CD14-positive monocyte (primary cell): ENCODE measurements at regions not wholly inside any gene's neighbourhood (a gene's known extent, or its start where the extent isn't known, plus 50 kb on each side); places are given as distances from the start of the nearest gene placed in this dataset.

Experiments
- DNase-seq, 3 donors: peaks; one replicate each; pipeline ENCODE4 v3.0.0-alpha.2; 2011 to 2022
- H2AFZ ChIP-seq: 2 replicates; pipeline ENCODE4 v1.6.0; 2012; ENCODE audit warnings: mild to moderate bottlenecking, low read depth, low read length, inconsistent platforms; ENCODE audit not compliant: insufficient read depth, poor library complexity, severe bottlenecking
- H3K27ac ChIP-seq, 2 donors: 1 replicate in 1 of 2; 2 replicates in 1 of 2; pipeline ENCODE4 v1.5.1; 2012 to 2013; ENCODE audit warnings: low read length in 2 of 2, control low read depth in 1 of 2, inconsistent platforms in 1 of 2, low read depth in 1 of 2, mild to moderate bottlenecking in 1 of 2
- H3K27me3 ChIP-seq, 2 donors: one replicate each; pipeline versions ENCODE4 v1.6.0 to v1.6.1; 2011 to 2013; ENCODE audit warnings: low read length in 2 of 2; ENCODE audit not compliant: control insufficient read depth in 2 of 2, insufficient read depth in 2 of 2
- H3K36me3 ChIP-seq, 2 donors: replicated peaks in 1 of 2; 1 replicate in 1 of 2; 2 replicates in 1 of 2; pipeline versions ENCODE4 v1.5.1 to v1.6.1; 2012 to 2013; ENCODE audit warnings: low read length in 2 of 2, control low read depth in 1 of 2, inconsistent platforms in 1 of 2, mild to moderate bottlenecking in 1 of 2; ENCODE audit not compliant: insufficient read depth in 2 of 2, control insufficient read depth in 1 of 2
- H3K4me1 ChIP-seq, 2 donors: 1 replicate in 1 of 2; 2 replicates in 1 of 2; pipeline versions ENCODE4 v1.5.1 to v1.6.1; 2012 to 2013; ENCODE audit warnings: low read length in 2 of 2, control low read depth in 1 of 2, inconsistent platforms in 1 of 2, mild to moderate bottlenecking in 1 of 2, moderate library complexity in 1 of 2; ENCODE audit not compliant: insufficient read depth in 2 of 2, control insufficient read depth in 1 of 2
- H3K4me2 ChIP-seq: replicated peaks from 2 replicates; pipeline ENCODE3; 2012; ENCODE audit warnings: low read length, moderate library complexity, mild to moderate bottlenecking; ENCODE audit not compliant: poor library complexity, severe bottlenecking; ENCODE audit errors: extremely low read depth
- H3K4me3 ChIP-seq, 3 experiments: fragments of 200-600 bp in 1 of 3; sonication (generic) in 1 of 3; replicated peaks in 1 of 3; 1 replicate in 2 of 3; 2 replicates in 1 of 3; pipeline ENCODE4 v1.5.1; 2011 to 2013; ENCODE audit warnings: low read length in 3 of 3, mild to moderate bottlenecking in 3 of 3, control low read depth in 2 of 3, low read depth in 2 of 3, inconsistent platforms in 1 of 3, moderate library complexity in 1 of 3
- H3K79me2 ChIP-seq: 2 replicates; pipeline ENCODE4 v1.6.0; 2012; ENCODE audit warnings: mild to moderate bottlenecking, control low read depth, inconsistent platforms, low read length, moderate library complexity; ENCODE audit not compliant: insufficient read depth
- H3K9ac ChIP-seq: 2 replicates; pipeline ENCODE4 v1.6.0; 2017; ENCODE audit warnings: low read length, mild to moderate bottlenecking; ENCODE audit not compliant: insufficient read depth, poor library complexity, severe bottlenecking
- H3K9me3 ChIP-seq, 2 donors: replicated peaks in 1 of 2; 1 replicate in 1 of 2; 2 replicates in 1 of 2; pipeline versions ENCODE4 v1.5.1 to v1.6.1; 2012 to 2013; ENCODE audit warnings: low read length in 2 of 2, control low read depth in 1 of 2; ENCODE audit not compliant: control insufficient read depth in 1 of 2, insufficient read depth in 1 of 2
- H4K20me1 ChIP-seq: 2 replicates; pipeline ENCODE4 v1.6.0; 2012; ENCODE audit warnings: mild to moderate bottlenecking, low read length, control low read depth, moderate library complexity; ENCODE audit not compliant: insufficient read depth
- H3K27ac Mint-ChIP-seq, 7 donors: one replicate each; pipeline ENCODE4 v1.8.0; 2020; ENCODE audit warnings: mild to moderate bottlenecking in 7 of 7, mixed read lengths in 7 of 7, moderate library complexity in 6 of 7, inconsistent platforms in 2 of 7
- H3K27me3 Mint-ChIP-seq, 3 donors: one replicate each; pipeline ENCODE4 v1.8.0; 2021 to 2022; ENCODE audit warnings: low read depth in 3 of 3, mild to moderate bottlenecking in 3 of 3, mixed read lengths in 3 of 3, moderate library complexity in 3 of 3, inconsistent platforms in 1 of 3
- H3K36me3 Mint-ChIP-seq, 2 donors: one replicate each; pipeline ENCODE4 v1.8.0; 2020; ENCODE audit warnings: mixed read lengths in 2 of 2, inconsistent platforms in 1 of 2, mild to moderate bottlenecking in 1 of 2
- H3K4me1 Mint-ChIP-seq: one replicate; pipeline ENCODE4 v1.8.0; 2020; ENCODE audit warnings: mild to moderate bottlenecking, mixed read lengths
- H3K4me3 Mint-ChIP-seq, 2 donors: one replicate each; pipeline ENCODE4 v1.8.0; 2020; ENCODE audit warnings: mild to moderate bottlenecking in 2 of 2, mixed read lengths in 2 of 2, moderate library complexity in 1 of 2
- H3K9me3 Mint-ChIP-seq, 7 donors: one replicate each; pipeline ENCODE4 v1.8.0; 2020 to 2022; ENCODE audit warnings: mixed read lengths in 7 of 7, mild to moderate bottlenecking in 6 of 7, moderate library complexity in 6 of 7, inconsistent platforms in 2 of 7
- WGBS: methylation state at CpG from one replicate; pipeline ENCODE4 v1.1.5; 2013; ENCODE audit warnings: missing lambda C conversion rate; ENCODE audit not compliant: insufficient coverage; 5-methylcytosine and 5-hydroxymethylcytosine counted together
- intact Hi-C, 2 donors: fragments of 100-400 bp; cut with micrococcal nuclease; formaldehyde crosslinking; loops; one replicate each; pipeline versions ENCODE4 v1.15.0 to v1.15.1; 2023
- TF ChIP-seq, protein P1 (sequence below): fragments of 200-600 bp; IDR thresholded peaks from one replicate; pipeline ENCODE4 v1.8.0; 2022; ENCODE audit warnings: antibody characterized with exemption, mild to moderate bottlenecking

DNA sequence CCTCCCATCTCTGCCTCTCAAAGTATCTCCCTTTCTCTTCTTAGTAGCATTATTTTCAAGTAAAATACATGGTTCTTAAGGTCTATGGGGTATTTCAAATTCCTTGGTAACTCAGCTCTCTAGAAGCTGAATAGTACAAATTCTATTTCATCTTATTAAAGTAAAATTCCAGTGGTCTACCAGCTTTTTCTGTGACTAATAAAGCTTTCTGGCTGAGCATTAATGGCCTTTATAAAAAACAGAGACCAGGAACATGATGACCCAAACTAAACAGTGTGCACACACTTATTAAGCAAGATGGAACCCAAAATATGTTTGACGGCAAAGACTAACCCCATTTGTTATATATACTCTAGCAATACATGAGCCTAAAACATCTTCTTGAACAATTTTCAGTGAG lies 142.6 kb downstream of the OR2K2 start:
- TF ChIP-seq, protein P1, sequence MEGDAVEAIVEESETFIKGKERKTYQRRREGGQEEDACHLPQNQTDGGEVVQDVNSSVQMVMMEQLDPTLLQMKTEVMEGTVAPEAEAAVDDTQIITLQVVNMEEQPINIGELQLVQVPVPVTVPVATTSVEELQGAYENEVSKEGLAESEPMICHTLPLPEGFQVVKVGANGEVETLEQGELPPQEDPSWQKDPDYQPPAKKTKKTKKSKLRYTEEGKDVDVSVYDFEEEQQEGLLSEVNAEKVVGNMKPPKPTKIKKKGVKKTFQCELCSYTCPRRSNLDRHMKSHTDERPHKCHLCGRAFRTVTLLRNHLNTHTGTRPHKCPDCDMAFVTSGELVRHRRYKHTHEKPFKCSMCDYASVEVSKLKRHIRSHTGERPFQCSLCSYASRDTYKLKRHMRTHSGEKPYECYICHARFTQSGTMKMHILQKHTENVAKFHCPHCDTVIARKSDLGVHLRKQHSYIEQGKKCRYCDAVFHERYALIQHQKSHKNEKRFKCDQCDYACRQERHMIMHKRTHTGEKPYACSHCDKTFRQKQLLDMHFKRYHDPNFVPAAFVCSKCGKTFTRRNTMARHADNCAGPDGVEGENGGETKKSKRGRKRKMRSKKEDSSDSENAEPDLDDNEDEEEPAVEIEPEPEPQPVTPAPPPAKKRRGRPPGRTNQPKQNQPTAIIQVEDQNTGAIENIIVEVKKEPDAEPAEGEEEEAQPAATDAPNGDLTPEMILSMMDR = no peak
- no peaks in the 10 kb centered on the region for H3K79me2 ChIP-seq
- no peak overlapping the region for H3K27ac Mint-ChIP-seq
- no peak overlapping the region for H3K27ac ChIP-seq
- no peak overlapping the region for H2AFZ ChIP-seq
- H3K4me1 Mint-ChIP-seq = peaks cover 8% of the 10 kb centered on the region
- H3K27me3 Mint-ChIP-seq = peaks cover 0 to 7% (median 1%) of the 10 kb centered on the region in 3 donors
- H3K4me3 ChIP-seq = no peak overlapping the region
- H3K9me3 Mint-ChIP-seq = peaks cover 0 to 15% (median 5%) of the 10 kb centered on the region in 7 donors
- H3K4me3 Mint-ChIP-seq = no peak overlapping the region
- intact Hi-C loops = no loop called here
- no peaks in the 10 kb centered on the region for H4K20me1 ChIP-seq
- no peak overlapping the region for H3K9ac ChIP-seq
- H3K36me3 Mint-ChIP-seq = no peaks in the 10 kb centered on the region
- no peaks in the 10 kb centered on the region for H3K36me3 ChIP-seq
- H3K4me1 ChIP-seq = peaks cover 0 to 9% of the 10 kb centered on the region in 2 donors
- no peaks in the 10 kb centered on the region for H3K9me3 ChIP-seq
- H3K27me3 ChIP-seq = no peaks in the 10 kb centered on the region
- no peak overlapping the region for H3K4me2 ChIP-seq
- DNase-seq = no peak
- no CpG with 5 or more reads among the region's 1 CpG for WGBS

DNA sequence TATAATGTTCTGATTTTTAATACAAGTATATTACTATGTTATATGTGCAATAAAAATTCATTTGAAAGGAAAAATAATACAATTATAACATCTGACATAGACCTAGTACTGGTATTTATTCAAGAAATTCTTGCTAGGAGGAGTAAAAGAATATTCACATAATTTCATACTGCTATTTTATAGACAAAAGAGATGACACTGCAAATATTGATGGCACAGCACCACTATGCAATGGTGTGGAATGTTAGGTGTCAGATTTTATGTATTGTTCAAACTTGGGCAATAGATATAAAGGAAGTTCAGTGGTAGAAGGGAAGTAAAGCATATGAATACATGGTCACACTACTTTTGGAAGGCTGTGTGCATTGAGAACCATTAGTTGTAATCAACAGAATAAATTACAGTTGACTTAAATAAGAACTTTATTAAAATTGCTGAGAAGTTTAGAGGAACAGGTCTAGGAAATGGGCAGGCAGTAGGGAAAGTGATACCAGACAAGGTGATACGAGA lies 143.9 kb downstream of the OR2K2 start:
- Histone ChIP-seq H3K4me1 (peaks cover 0 to 9% of the 10 kb centered on the region in 2 donors), H3K9me3 (no peaks in the 10 kb centered on the region), H3K4me3 (no peak overlapping the region), H3K9ac (no peak overlapping the region), H3K27me3 (no peaks in the 10 kb centered on the region), H2AFZ (no peak overlapping the region), H3K4me2 (no peak overlapping the region), H3K36me3 (no peaks in the 10 kb centered on the region), H3K79me2 (no peaks in the 10 kb centered on the region), H3K27ac (no peak overlapping the region), H4K20me1 (no peaks in the 10 kb centered on the region)
- TF ChIP-seq, protein P1 = no peak
- WGBS = 100% methylated on average over 1 of the region's 1 CpG
- no peaks in the 10 kb centered on the region for H3K36me3 Mint-ChIP-seq
- H3K27me3 Mint-ChIP-seq = peaks cover 1 to 6% (median 2%) of the 10 kb centered on the region in 3 donors
- H3K27ac Mint-ChIP-seq = peak overlapping the region in 2 of 7 donors; percentile 8 to 43
- peak in 2 of 3 donors; percentile 9 to 10 for DNase-seq
- intact Hi-C loops = no loop called here
- peaks cover 0 to 17% (median 5%) of the 10 kb centered on the region in 7 donors for H3K9me3 Mint-ChIP-seq
- peaks cover 8% of the 10 kb centered on the region for H3K4me1 Mint-ChIP-seq
- H3K4me3 Mint-ChIP-seq = no peak overlapping the region
